H1 (cell line): ENCODE measurements at regions not wholly inside any gene's neighbourhood (a gene's known extent, or its start where the extent isn't known, plus 50 kb on each side); places are given as distances from the start of the nearest gene placed in this dataset.

Experiments used
- CTCF ChIA-PET: fragments of 300-600 bp; sonication (Branson Sonifier 250); formaldehyde crosslinking; loops from one replicate; lab custom pipeline; 2021; ENCODE audit not compliant: partially characterized antibody; lab: Charles Lee
- POLR2A ChIA-PET: fragments of 300-600 bp; sonication (Branson Sonifier 250); formaldehyde crosslinking; loops from one replicate; lab custom pipeline; 2021; ENCODE audit warnings: inconsistent platforms; ENCODE audit not compliant: partially characterized antibody; lab: Charles Lee
- DNase-seq, 2 experiments: peaks; one replicate each; pipeline versions ENCODE4 v3.0.0 to v3.0.0-alpha.2; 2010 to 2022; ENCODE audit warnings: low spot score in 2 of 2, low read depth in 1 of 2, mixed read lengths in 1 of 2
- FAIRE-seq: peaks from 2 replicates; lab custom pipeline; 2011; peaks lifted over from hg19 to GRCh38; lab: Jason Lieb, UNC
- H2AFZ ChIP-seq: 2 replicates; pipeline ENCODE4 v1.8.1; 2012; ENCODE audit warnings: low read length, inconsistent platforms
- H2AK5ac ChIP-seq: 2 replicates; pipeline ENCODE4 v1.6.1; 2013; ENCODE audit warnings: low read depth, low read length
- H2BK120ac ChIP-seq: replicated peaks from 2 replicates; pipeline ENCODE3; 2013; ENCODE audit warnings: low read depth, low read length, inconsistent platforms
- H2BK12ac ChIP-seq: 2 replicates; pipeline ENCODE4 v1.6.1; 2013; ENCODE audit warnings: low read depth, low read length
- H2BK15ac ChIP-seq: 2 replicates; pipeline ENCODE4 v1.6.1; 2013; ENCODE audit warnings: low read length
- H2BK20ac ChIP-seq: 2 replicates; pipeline ENCODE4 v1.6.1; 2013; ENCODE audit warnings: low read length
- H2BK5ac ChIP-seq: 2 replicates; pipeline ENCODE4 v1.6.1; 2013; ENCODE audit warnings: low read depth, low read length
- H3K14ac ChIP-seq: 2 replicates; pipeline ENCODE4 v1.6.1; 2013; ENCODE audit warnings: inconsistent platforms; ENCODE audit not compliant: insufficient read length
- H3K18ac ChIP-seq: 2 replicates; pipeline ENCODE4 v1.6.1; 2013; ENCODE audit warnings: low read length; ENCODE audit errors: extremely low read depth
- H3K23ac ChIP-seq: 2 replicates; pipeline ENCODE4 v1.6.1; 2013; ENCODE audit warnings: inconsistent platforms; ENCODE audit not compliant: insufficient read length
- H3K23me2 ChIP-seq: 2 replicates; pipeline ENCODE4 v1.6.1; 2013; ENCODE audit warnings: low read depth, low read length
- H3K27ac ChIP-seq: 2 replicates; pipeline ENCODE4 v1.6.1; 2011; ENCODE audit warnings: low read depth, low read length, inconsistent platforms
- H3K27me3 ChIP-seq, 4 experiments: replicated peaks in 1 of 4; 1 replicate in 1 of 4; 2 replicates in 3 of 4; pipeline versions ENCODE4 v1.6.1 to v1.8.1; 2011 to 2013; ENCODE audit warnings: low read length in 3 of 4, mild to moderate bottlenecking in 3 of 4, inconsistent platforms in 2 of 4, mixed read lengths in 2 of 4, moderate library complexity in 1 of 4; ENCODE audit not compliant: control insufficient read depth in 3 of 4, insufficient read depth in 3 of 4; ENCODE audit errors: extremely low read depth in 1 of 4
- H3K36me3 ChIP-seq, 4 experiments: 2 replicates each; pipeline versions ENCODE4 v1.6.1 to v1.8.1; 2011 to 2013; ENCODE audit warnings: mild to moderate bottlenecking in 4 of 4, low read length in 3 of 4, moderate library complexity in 2 of 4, control low read depth in 1 of 4, inconsistent platforms in 1 of 4; ENCODE audit not compliant: insufficient read depth in 4 of 4, control insufficient read depth in 2 of 4
- H3K4ac ChIP-seq: replicated peaks from 2 replicates; pipeline ENCODE3; 2013; ENCODE audit warnings: low read length, low read depth, mixed read lengths, inconsistent platforms; ENCODE audit not compliant: insufficient read length
- H3K4me1 ChIP-seq, 4 experiments: replicated peaks in 1 of 4; 1 replicate in 1 of 4; 2 replicates in 3 of 4; pipeline versions ENCODE4 v1.6.1 to v1.8.1; 2011 to 2013; ENCODE audit warnings: low read length in 3 of 4, inconsistent platforms in 2 of 4, mixed read lengths in 1 of 4; ENCODE audit not compliant: insufficient read depth in 4 of 4, control insufficient read depth in 3 of 4
- H3K4me2 ChIP-seq, 2 experiments: 2 replicates each; pipeline versions ENCODE4 v1.6.1 to v1.8.1; 2011 to 2013; ENCODE audit warnings: low read depth in 2 of 2, low read length in 2 of 2, control low read depth in 1 of 2, inconsistent platforms in 1 of 2, mild to moderate bottlenecking in 1 of 2; ENCODE audit not compliant: insufficient read depth in 1 of 2
- H3K4me3 ChIP-seq, 4 experiments: fragments of 200-600, 300-600 bp in 1 of 4; sonication (generic), shearing (Covaris generic), sonication (Bioruptor Twin) in 1 of 4; 2 replicates each; pipeline versions ENCODE4 v1.5.1 to v1.8.1; 2011 to 2016; ENCODE audit warnings: low read length in 4 of 4, low read depth in 3 of 4, control low read depth in 2 of 4, inconsistent platforms in 2 of 4, mild to moderate bottlenecking in 2 of 4, mixed read lengths in 1 of 4, moderate library complexity in 1 of 4; ENCODE audit not compliant: insufficient read depth in 2 of 4; ENCODE audit errors: extremely low read depth in 1 of 4
- H3K56ac ChIP-seq: replicated peaks from 2 replicates; pipeline ENCODE3; 2013; ENCODE audit warnings: low read depth, mild to moderate bottlenecking, mixed read lengths, low read length, inconsistent platforms; ENCODE audit not compliant: insufficient read length
- H3K79me1 ChIP-seq: 2 replicates; pipeline ENCODE4 v1.6.1; 2013; ENCODE audit warnings: low read depth, low read length, control low read depth
- H3K79me2 ChIP-seq, 2 experiments: 2 replicates each; pipeline versions ENCODE4 v1.6.1 to v1.8.1; 2012 to 2013; ENCODE audit warnings: low read length in 2 of 2, mild to moderate bottlenecking in 2 of 2, inconsistent platforms in 1 of 2; ENCODE audit not compliant: insufficient read depth in 2 of 2, control insufficient read depth in 1 of 2
- H3K9ac ChIP-seq, 4 experiments: replicated peaks in 1 of 4; 1 replicate in 1 of 4; 2 replicates in 3 of 4; pipeline versions ENCODE4 v1.6.1 to v1.8.1; 2011 to 2013; ENCODE audit warnings: low read depth in 3 of 4, low read length in 3 of 4, control low read depth in 2 of 4, mild to moderate bottlenecking in 2 of 4, moderate library complexity in 2 of 4, inconsistent platforms in 1 of 4; ENCODE audit errors: extremely low read depth in 1 of 4
- H3K9me3 ChIP-seq, 2 experiments: 2 replicates each; pipeline versions ENCODE4 v1.6.1 to v1.8.1; 2012 to 2013; ENCODE audit warnings: mild to moderate bottlenecking in 2 of 2, moderate library complexity in 2 of 2, control low read depth in 1 of 2, inconsistent platforms in 1 of 2, low read depth in 1 of 2, low read length in 1 of 2, mixed read lengths in 1 of 2; ENCODE audit not compliant: insufficient read depth in 2 of 2
- H4K20me1 ChIP-seq, 2 experiments: replicated peaks in 1 of 2; 2 replicates each; pipeline versions ENCODE3 to v1.8.1; 2011 to 2013; ENCODE audit warnings: inconsistent platforms in 2 of 2, low read length in 2 of 2, mild to moderate bottlenecking in 1 of 2; ENCODE audit not compliant: insufficient read depth in 2 of 2, control insufficient read depth in 1 of 2
- H4K5ac ChIP-seq: 2 replicates; pipeline ENCODE4 v1.6.1; 2013; ENCODE audit warnings: low read length, low read depth, mixed read lengths, inconsistent platforms; ENCODE audit not compliant: insufficient read length
- H4K8ac ChIP-seq: 2 replicates; pipeline ENCODE4 v1.8.0; 2013; ENCODE audit warnings: mild to moderate bottlenecking, moderate library complexity, low read length, inconsistent platforms; ENCODE audit not compliant: insufficient read depth; ENCODE audit errors: extremely low read depth
- H4K91ac ChIP-seq: replicated peaks from 2 replicates; pipeline ENCODE3; 2013; ENCODE audit warnings: low read length, mixed read lengths, inconsistent platforms; ENCODE audit not compliant: insufficient read length
- WGBS, 2 experiments: shearing (Covaris generic) in 1 of 2; methylation state at CpG; one replicate each; pipeline versions ENCODE4 v1.1.6 to v1.1.7; 2013 to 2015; ENCODE audit warnings: low lambda C conversion rate in 2 of 2, mixed read lengths in 2 of 2, inconsistent platforms in 1 of 2, low coverage in 1 of 2, missing lambda C conversion rate in 1 of 2; ENCODE audit not compliant: insufficient replicate concordance in 2 of 2, insufficient coverage in 1 of 2, insufficient read length in 1 of 2; ENCODE audit errors: extremely low coverage in 1 of 2, missing lambda C conversion rate in 1 of 2; 5-methylcytosine and 5-hydroxymethylcytosine counted together

DNA sequence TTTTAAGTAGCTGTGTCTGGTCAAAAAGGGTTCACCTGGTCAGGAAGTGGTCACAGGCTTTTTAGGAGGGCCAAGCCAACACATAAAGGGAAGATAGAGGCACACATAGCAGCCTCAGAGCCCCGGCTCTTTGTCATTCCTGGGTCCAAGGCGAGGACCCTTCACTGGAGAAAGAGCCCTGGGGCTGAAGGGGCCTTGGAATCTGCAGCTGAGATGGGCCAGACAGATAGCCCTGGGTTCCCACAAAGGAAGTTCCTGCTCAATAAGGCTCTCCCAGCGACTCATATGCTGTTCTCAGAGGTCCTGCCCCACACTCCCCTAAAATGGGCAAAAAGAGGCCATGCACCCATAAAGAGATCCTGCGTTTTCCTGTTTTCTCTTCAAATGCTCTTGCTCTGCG lies 77.7 kb downstream of the LINC01488 start:
- Histone ChIP-seq H2BK5ac (no peak overlapping the region), H2BK12ac (no peak overlapping the region), H2AFZ (no peak overlapping the region), H3K27ac (no peak overlapping the region), H4K20me1 (no peaks in the 10 kb centered on the region), H2BK20ac (no peak overlapping the region), H3K79me2 (no peaks in the 10 kb centered on the region), H3K23ac (no peak overlapping the region), H3K4me2 (no peak overlapping the region), H3K27me3 (no peaks in the 10 kb centered on the region; a peak in 1 of 7 replicates), H4K5ac (no peak overlapping the region), H4K91ac (no peak overlapping the region), H3K36me3 (no peaks in the 10 kb centered on the region), H3K79me1 (no peaks in the 10 kb centered on the region), H3K9me3 (no peaks in the 10 kb centered on the region), H2BK15ac (no peak overlapping the region), H4K8ac (no peak overlapping the region), H3K14ac (no peak overlapping the region), H3K4me3 (no peak overlapping the region), H3K23me2 (no peaks in the 10 kb centered on the region), H3K18ac (no peak overlapping the region), H3K9ac (no peak overlapping the region), H3K4ac (no peak overlapping the region), H2BK120ac (no peak overlapping the region), H2AK5ac (no peak overlapping the region), H3K4me1 (0 out of 7 replicates have a peak, but pooled peaks cover 0 to 2% (median 0%) of the 10 kb centered on the region in 4 experiments), H3K56ac (no peak overlapping the region)
- FAIRE-seq, result no peak
- no peak for DNase-seq
- POLR2A ChIA-PET, result interaction anchor here (0.6 kb wide), 1 partner anchor 415 kb away, joined by 3 read pairs; no protein-coding TSS in a partner anchor
- 84% methylated on average over 5 of the region's 5 CpGs; no CpG with 5 or more reads in 1 of the 2 experiments for WGBS, 2 experiments
- CTCF ChIA-PET, result no interaction called here
